ENCODE measurements at regions not wholly inside any gene's neighbourhood (a gene's known extent, or its start where the extent isn't known, plus 50 kb on each side); places are given as distances from the start of the nearest gene placed in this dataset.
"Not testable (repeated sequence)": the region's sequence is repeated elsewhere in the genome, so short reads cannot be mapped to it uniquely, and the experiment has no call there.

- DNase-seq (ENCODE audit: low read depth in 3 of 3) = no peak
These were observed 51.4 kb downstream of the MRPL36 start for GRCh38 chr5:1748271-1748670.

- no peak for DNase-seq (ENCODE audit: low read depth in 3 of 3)
These were observed 51.9 kb downstream of the MRPL36 start for GRCh38 chr5:1747803-1748085.

- DNase-seq (ENCODE audit: low read depth in 3 of 3) = no peak
These were observed 52.4 kb downstream of the MRPL36 start for GRCh38 chr5:1747079-1747802.

- no peak for DNase-seq (ENCODE audit: low read depth in 3 of 3)
These were observed 53.1 kb downstream of the MRPL36 start for GRCh38 chr5:1746371-1747078.

- DNase-seq (ENCODE audit: low read depth in 3 of 3) = no peak
These were observed 53.8 kb downstream of the MRPL36 start for GRCh38 chr5:1745796-1746370.

- no peak for DNase-seq (ENCODE audit: low read depth in 3 of 3)
These were observed 54.4 kb downstream of the MRPL36 start for GRCh38 chr5:1745123-1745795.

- DNase-seq (ENCODE audit: low read depth in 3 of 3) = no peak
These were observed 55.1 kb downstream of the MRPL36 start for GRCh38 chr5:1744393-1745122.

- no peak for DNase-seq (ENCODE audit: low read depth in 3 of 3)
These were observed 55.9 kb downstream of the MRPL36 start for GRCh38 chr5:1743769-1744085.

- no peak for DNase-seq (ENCODE audit: low read depth in 3 of 3)
These were observed 56.4 kb downstream of the MRPL36 start for GRCh38 chr5:1743061-1743768.

- peak in 1 of 3 donors; percentile 39 for DNase-seq (ENCODE audit: low read depth in 3 of 3)
These were observed 61.7 kb downstream of the MRPL36 start for GRCh38 chr5:1737790-1738405.

- DNase-seq (ENCODE audit: low read depth in 3 of 3) = no peak
These were observed 62.5 kb downstream of the MRPL36 start for GRCh38 chr5:1736889-1737711.

GRCh38 chr5:1736065-1736464 lies 63.6 kb downstream of the MRPL36 start:
- DNase-seq (ENCODE audit: low read depth in 3 of 3) = no peak

- no peak for DNase-seq (ENCODE audit: low read depth in 3 of 3)
These were observed 64.2 kb downstream of the MRPL36 start for GRCh38 chr5:1735320-1735970.

GRCh38 chr5:1734908-1735289 lies 64.7 kb downstream of the MRPL36 start:
- no peak for DNase-seq (ENCODE audit: low read depth in 3 of 3)

- DNase-seq (ENCODE audit: low read depth in 3 of 3) = no peak
These were observed 65.2 kb downstream of the MRPL36 start for GRCh38 chr5:1734271-1734907.

- no peak for DNase-seq (ENCODE audit: low read depth in 3 of 3)
These were observed 66.3 kb downstream of the MRPL36 start for GRCh38 chr5:1733369-1733768.

GRCh38 chr5:1732945-1733344 lies 66.7 kb downstream of the MRPL36 start:
- no peak for DNase-seq (ENCODE audit: low read depth in 3 of 3)

- DNase-seq (ENCODE audit: low read depth in 3 of 3) = no peak
These were observed 67.2 kb downstream of the MRPL36 start for GRCh38 chr5:1732238-1732941.

GRCh38 chr5:1731855-1732237 lies 67.8 kb downstream of the MRPL36 start:
- not testable (repeated sequence) for DNase-seq (ENCODE audit: low read depth in 3 of 3)

Data from stimulated activated CD4-positive, alpha-beta T cell treated with anti-CD3 and anti-CD28 coated beads, TNF-alpha, amount 100 ng/mL, for 48 hours (primary cell).